COLO829 (cell line): ENCODE measurements at regions not wholly inside any gene's neighbourhood (a gene's known extent, or its start where the extent isn't known, plus 50 kb on each side); places are given as distances from the start of the nearest gene placed in this dataset.

Experiments used
- DNase-seq: peaks from one replicate; pipeline ENCODE4 v3.0.0; 2012; ENCODE audit warnings: low spot score

DNA sequence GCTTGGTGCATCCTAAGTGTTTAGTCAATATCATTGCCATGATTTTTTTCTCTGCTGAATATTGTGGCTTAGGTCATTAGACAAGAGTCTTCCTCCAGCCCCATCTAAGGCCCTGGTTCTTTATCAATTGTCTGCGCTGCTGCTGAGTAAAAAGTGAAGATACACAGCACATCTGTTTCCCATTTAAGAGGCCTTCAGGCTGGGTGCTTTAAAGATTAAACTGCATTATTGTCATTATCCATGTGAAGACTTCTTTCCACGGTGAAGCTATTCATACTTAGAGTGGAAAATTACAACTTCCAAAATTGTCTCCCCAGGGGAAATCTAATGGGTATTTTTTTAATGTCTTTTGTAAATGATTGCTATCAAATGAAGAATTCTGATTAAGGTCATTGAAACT, 719.8 kb upstream of the LRRC4C start:
- DNase-seq: no peak

- DNase-seq: no peak
These were observed 736.0 kb upstream of the LRRC4C start for GRCh38 chr11:42195289-42196013.

DNA sequence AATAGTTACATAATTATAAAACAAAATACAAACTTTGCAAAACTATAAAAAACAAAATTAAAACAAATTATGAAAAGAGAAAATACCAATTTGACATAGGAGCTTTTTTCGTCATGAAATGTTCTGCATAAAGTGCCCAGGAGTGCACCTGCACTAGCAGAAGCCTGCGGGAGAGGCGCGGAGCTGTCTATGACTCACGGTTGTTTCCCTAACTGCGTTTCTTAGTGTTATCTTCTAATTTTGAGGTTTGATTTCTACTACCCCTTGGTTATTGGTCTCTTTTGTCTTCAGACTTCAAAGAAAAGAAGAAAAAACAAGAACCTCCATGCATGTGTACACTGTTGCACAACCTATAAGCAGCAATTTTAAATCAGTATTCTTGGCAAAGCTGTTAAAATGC, 740.9 kb upstream of the LRRC4C start:
- DNase-seq: no peak

GRCh38 chr11:42201603-42202148, 742.2 kb upstream of the LRRC4C start:
- DNase-seq: no peak

GRCh38 chr11:42205518-42205917, 746.1 kb upstream of the LRRC4C start:
- DNase-seq: no peak

DNA sequence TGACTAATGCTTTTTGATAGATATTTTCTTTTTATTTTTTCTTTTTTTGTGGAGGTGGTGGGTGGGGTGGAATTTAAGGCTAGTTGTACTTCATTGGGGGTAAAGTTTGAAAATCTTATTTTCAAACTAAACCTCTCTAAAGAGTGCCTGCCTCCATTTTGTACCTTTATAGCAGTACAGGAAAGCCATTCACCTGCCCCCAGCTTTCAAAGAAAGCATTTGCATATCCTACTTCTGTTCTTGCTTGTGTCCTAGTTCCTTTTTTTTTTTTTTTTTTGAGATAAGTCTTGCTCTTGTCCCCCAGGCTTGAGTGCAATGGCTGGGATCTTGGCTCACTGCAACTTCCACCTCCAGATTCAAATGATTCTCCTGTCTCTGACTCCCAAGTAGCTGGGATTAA, 766.2 kb upstream of the LRRC4C start:
- no peak for DNase-seq

DNA sequence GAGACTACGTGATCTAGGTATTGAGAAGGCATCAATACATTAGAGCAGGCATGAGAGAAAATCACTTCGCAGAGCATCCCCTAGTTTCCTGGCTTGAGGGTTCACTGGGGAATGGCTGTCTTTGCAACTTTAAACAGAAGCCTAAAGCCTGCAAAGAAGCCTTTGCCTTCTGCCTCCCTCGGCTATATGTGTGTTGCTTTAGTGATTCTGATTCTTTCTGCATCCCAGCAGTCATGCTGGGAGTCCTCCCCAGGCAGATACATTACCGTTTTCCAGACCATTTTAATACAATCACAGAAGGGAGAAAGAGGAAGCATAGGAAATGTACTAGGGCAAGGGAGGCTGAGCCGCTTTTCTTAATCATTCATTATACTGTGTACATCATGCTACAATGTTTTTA, 773.2 kb upstream of the LRRC4C start:
- no peak for DNase-seq

GRCh38 chr11:42234451-42234951, 775.0 kb upstream of the LRRC4C start:
- DNase-seq: no peak

DNA sequence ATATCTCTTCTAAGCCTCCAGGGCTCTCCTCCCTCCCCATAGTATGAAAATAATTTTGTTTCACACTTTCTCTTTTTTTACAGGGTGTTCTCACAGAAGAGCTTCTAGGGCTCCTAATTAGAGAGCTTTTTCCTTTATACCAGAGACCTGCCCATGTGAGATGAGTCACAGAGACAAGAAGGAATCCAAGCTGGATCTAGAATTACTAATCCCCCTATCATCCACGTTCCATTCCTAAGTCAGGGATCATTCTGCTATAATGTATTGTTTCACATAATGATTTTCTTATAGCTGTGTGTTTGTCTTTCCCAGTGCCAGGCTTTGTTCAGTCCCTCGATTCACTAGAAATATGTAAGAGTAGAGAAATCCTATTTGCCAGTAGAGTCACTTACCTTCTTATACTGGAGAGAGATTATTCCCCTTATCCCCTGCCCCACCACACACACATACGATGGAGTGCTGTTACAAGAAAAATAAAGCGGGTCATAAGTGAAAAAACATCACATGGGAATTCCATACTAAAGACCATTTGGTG, 778.3 kb upstream of the LRRC4C start:
- no peak for DNase-seq

DNA sequence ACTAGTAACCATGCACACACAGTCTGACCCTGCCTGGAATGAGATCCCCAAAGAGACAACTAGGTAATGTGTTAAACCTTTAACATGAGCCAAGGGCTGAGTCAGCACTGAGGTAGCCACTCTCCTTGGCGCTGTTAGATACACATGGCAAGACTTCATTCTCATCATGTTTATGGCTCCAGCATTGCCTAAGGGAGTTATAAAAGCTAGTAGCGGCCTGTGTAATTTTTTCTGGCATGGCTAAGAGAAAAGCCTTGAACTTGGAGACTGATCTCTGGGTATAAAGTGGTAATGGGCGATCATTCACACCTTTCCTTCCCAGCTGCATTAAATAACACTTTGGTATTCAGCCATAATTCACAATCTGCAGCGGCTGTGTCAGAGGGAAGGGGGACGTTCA, 779.7 kb upstream of the LRRC4C start:
- no peak for DNase-seq

GRCh38 chr11:42243385-42243784, 783.9 kb upstream of the LRRC4C start:
- no peak for DNase-seq

DNA sequence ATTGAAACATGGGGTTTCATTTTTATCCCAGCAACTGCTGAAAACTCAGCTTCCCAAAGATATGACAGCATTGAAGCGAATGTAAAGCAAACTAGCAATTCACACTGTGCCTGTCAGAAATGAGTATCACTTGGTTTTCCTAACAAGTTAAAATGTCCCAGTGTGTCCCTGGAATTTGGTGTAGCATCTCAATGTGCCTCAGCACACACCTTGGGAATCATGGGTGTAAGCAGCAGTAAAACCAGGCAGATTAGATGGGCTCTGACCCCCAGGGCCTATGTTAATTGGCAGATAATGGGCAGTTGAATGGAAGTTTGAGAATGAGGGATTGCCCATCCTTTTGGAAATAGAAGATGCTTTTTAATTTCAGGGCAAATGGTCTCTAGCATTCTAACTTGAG, 784.9 kb upstream of the LRRC4C start:
- no peak for DNase-seq

DNA sequence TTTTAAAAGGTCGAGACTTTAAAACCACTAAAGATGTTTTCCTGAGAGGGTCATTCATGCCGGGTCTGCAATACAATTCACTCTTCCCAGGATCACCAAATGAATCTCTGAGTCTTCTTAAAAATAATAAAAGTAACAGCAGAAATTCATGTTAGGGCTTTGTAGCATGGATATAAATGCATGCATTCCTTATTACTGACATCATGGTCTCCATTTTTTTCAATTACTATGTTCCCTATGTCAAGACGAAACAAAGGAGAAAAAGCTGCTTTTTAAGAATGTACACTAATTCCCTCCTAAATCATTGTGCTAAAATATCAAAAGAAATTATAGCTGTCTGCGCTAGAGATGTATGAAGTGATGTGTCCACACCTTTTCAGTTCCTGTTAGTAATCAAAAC, 789.9 kb upstream of the LRRC4C start:
- no peak for DNase-seq

DNA sequence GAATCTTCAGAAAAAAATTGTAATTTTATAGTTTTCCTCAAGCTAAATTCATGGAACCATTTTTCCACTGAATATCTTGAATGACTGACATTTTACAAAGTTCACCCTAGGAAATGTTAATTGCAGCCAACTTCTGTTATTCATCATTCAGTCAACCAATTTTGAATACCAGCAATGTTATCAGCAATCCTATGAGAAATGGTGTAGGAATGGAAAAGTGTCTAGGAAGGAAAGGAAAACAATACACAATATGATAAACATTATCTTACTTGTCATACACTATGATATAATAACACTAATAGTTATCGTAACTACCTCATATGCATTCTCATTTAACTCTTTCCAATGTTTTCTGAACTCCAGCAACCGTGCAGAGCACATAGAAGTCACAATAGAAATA, 790.5 kb upstream of the LRRC4C start:
- no peak for DNase-seq

DNA sequence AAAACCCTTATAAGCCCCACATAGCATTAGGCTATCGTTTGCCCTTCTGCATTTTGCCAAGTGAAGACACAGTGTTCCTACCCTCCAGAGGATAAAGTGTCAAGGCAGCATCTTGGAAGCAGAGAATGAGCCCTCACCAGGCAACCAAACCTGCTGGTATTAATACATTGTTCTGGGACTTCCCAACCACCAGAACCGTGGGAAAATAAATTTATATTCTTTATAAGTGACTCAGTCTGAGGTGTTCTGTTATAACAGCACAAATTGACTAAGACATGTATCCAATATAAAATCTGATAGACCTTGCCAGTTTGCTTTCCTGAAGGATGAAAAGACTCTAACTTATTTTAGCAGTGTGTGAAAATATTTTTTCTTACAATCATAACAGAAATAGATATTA, 792.5 kb upstream of the LRRC4C start:
- DNase-seq: no peak

- no peak for DNase-seq
These were observed 793.7 kb upstream of the LRRC4C start for GRCh38 chr11:42253156-42253555.

- no peak for DNase-seq
These were observed 796.5 kb upstream of the LRRC4C start for GRCh38 chr11:42255906-42256305.

- no peak for DNase-seq
These were observed 798.1 kb upstream of the LRRC4C start for GRCh38 chr11:42257534-42257933.

GRCh38 chr11:42265072-42265471, 805.6 kb upstream of the LRRC4C start:
- no peak for DNase-seq

- DNase-seq: no peak
These were observed 811.9 kb upstream of the LRRC4C start for GRCh38 chr11:42271306-42271705.

GRCh38 chr11:42273977-42274376, 814.5 kb upstream of the LRRC4C start:
- DNase-seq: no peak

DNA sequence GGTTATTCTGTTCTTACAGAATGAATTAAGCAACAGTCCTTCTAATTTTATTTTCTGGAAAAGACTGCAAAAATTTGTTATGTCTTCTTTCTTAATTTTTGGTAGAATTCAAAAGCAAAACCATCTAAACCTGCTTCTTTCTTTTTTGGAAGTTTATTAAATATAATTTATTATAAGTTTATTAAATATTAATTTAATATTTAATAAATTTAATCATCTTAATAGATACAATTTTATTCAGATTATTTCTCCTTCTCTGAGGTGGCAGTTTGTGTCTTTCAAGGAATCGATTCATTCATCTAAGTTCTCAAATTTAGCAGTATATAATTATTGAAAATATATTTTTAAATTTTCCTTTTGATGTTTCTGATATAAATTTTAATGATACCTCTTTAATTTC, 837.5 kb upstream of the LRRC4C start:
- DNase-seq: no peak

GRCh38 chr11:42299780-42300179, 840.3 kb upstream of the LRRC4C start:
- no peak for DNase-seq

DNA sequence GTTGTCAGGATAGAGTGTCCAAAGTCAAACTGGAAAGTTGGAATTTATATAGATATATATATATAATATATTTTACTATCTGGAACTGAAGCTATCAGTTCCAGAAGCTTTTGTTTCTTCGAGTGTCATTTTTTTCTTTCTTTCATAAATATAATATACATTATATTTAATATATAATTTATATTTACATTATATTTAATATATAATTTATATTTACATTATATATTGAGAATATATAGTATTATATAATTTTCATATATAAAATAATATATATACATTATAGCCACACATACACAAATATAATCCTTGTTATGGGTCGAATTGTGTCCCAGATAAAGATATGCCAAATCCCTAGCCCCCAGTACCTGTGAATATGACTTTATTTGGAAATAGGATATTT, 842.3 kb upstream of the LRRC4C start:
- no peak for DNase-seq
